Endothelial cell (in vitro differentiated cells): ENCODE measurements at regions not wholly inside any gene's neighbourhood (a gene's known extent, or its start where the extent isn't known, plus 50 kb on each side); places are given as distances from the start of the nearest gene placed in this dataset.

Experiments
- DNase-seq: peaks from one replicate; pipeline ENCODE4 v3.0.0; 2021; ENCODE audit warnings: low spot score
- H3K27ac Mint-ChIP-seq: one replicate; pipeline ENCODE4 v1.8.0; 2021; ENCODE audit warnings: mixed read lengths, inconsistent platforms; ENCODE audit not compliant: unreplicated experiment
- H3K27me3 Mint-ChIP-seq: one replicate; pipeline ENCODE4 v1.8.0; 2021; ENCODE audit warnings: mild to moderate bottlenecking, moderate library complexity, mixed read lengths, inconsistent platforms; ENCODE audit not compliant: unreplicated experiment
- H3K36me3 Mint-ChIP-seq: one replicate; pipeline ENCODE4 v1.8.0; 2021; ENCODE audit warnings: mild to moderate bottlenecking, low read depth, mixed read lengths, inconsistent platforms; ENCODE audit not compliant: unreplicated experiment
- H3K4me1 Mint-ChIP-seq: one replicate; pipeline ENCODE4 v1.8.0; 2021; ENCODE audit warnings: mild to moderate bottlenecking, mixed read lengths, inconsistent platforms; ENCODE audit not compliant: unreplicated experiment
- H3K4me3 Mint-ChIP-seq: one replicate; pipeline ENCODE4 v1.8.0; 2021; ENCODE audit warnings: mild to moderate bottlenecking, mixed read lengths, inconsistent platforms; ENCODE audit not compliant: unreplicated experiment
- H3K9me3 Mint-ChIP-seq: one replicate; pipeline ENCODE4 v1.8.0; 2021; ENCODE audit warnings: mixed read lengths, inconsistent platforms; ENCODE audit not compliant: unreplicated experiment
- TF ChIP-seq, protein P1 (sequence below): fragments of 200-600 bp; sonication (generic); IDR thresholded peaks from one replicate; pipeline ENCODE4 v1.5.0; 2021; ENCODE audit warnings: antibody characterized with exemption; ENCODE audit not compliant: unreplicated experiment

DNA sequence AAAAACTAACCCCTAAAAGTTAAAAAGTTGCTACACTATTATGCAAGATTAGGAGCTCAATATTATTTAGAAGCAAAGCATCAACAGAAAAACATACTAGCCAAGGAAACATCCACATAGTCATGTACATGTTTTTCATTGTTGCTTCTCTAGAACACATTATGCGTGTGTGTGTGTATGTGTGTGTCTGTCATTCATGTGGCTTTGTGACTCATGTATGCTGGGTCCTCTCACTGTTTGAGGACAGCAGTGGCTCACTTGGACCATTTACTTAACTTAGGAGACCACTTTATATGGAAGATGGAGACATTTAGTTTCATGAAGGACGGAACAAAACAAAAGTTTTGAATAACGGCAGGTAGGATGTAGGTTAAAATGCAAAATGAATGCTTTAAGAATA lies 219.4 kb upstream of the THBS1 start:
- no peak overlapping the region for H3K4me3 Mint-ChIP-seq
- no peaks in the 10 kb centered on the region for H3K36me3 Mint-ChIP-seq
- TF ChIP-seq, protein P1, sequence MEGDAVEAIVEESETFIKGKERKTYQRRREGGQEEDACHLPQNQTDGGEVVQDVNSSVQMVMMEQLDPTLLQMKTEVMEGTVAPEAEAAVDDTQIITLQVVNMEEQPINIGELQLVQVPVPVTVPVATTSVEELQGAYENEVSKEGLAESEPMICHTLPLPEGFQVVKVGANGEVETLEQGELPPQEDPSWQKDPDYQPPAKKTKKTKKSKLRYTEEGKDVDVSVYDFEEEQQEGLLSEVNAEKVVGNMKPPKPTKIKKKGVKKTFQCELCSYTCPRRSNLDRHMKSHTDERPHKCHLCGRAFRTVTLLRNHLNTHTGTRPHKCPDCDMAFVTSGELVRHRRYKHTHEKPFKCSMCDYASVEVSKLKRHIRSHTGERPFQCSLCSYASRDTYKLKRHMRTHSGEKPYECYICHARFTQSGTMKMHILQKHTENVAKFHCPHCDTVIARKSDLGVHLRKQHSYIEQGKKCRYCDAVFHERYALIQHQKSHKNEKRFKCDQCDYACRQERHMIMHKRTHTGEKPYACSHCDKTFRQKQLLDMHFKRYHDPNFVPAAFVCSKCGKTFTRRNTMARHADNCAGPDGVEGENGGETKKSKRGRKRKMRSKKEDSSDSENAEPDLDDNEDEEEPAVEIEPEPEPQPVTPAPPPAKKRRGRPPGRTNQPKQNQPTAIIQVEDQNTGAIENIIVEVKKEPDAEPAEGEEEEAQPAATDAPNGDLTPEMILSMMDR, result no peak
- no peak for DNase-seq
- H3K27ac Mint-ChIP-seq, result no peak overlapping the region
- H3K27me3 Mint-ChIP-seq, result no peaks in the 10 kb centered on the region
- H3K9me3 Mint-ChIP-seq, result no peaks in the 10 kb centered on the region
- no peaks in the 10 kb centered on the region for H3K4me1 Mint-ChIP-seq

DNA sequence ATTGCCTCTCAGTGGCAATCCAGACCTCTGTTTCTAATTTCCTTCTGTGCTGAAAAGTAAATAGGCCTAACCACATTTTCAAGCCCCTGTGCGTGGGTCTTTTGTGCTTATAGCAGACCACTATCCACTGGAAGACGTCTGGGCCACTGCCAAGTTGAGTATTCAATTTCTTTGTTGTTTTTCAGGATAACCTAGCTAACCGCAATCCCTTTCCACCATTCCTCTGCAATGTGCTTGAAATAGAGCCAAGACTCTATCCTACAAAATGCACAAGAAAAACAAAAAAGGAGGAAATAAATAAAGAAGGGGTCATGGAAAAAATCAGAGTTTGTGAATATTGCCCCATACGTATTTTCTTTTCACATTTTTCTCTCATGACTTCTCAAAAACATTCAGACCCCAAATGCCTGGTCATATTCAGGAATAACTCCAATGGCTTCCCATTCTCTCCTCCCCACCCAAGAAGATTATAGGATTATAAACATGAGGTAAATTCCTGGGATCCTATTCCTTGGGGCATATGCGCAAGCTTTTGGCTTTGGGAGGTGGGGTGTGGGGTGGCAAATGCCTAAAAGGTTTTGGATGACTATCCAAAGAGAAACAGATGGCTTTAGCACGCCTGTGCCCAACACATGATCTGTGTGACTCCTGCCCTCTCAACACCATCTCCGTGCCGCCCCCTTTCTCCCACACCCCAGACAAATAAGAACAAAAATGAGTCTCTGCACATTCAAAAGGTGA lies 217.9 kb upstream of the THBS1 start:
- H3K36me3 Mint-ChIP-seq, result no peaks in the 10 kb centered on the region
- no peaks in the 10 kb centered on the region for H3K4me1 Mint-ChIP-seq
- TF ChIP-seq, protein P1, result no peak
- no peak overlapping the region for H3K4me3 Mint-ChIP-seq
- DNase-seq, result no peak
- no peaks in the 10 kb centered on the region for H3K27me3 Mint-ChIP-seq
- H3K27ac Mint-ChIP-seq, result no peak overlapping the region
- no peaks in the 10 kb centered on the region for H3K9me3 Mint-ChIP-seq

DNA sequence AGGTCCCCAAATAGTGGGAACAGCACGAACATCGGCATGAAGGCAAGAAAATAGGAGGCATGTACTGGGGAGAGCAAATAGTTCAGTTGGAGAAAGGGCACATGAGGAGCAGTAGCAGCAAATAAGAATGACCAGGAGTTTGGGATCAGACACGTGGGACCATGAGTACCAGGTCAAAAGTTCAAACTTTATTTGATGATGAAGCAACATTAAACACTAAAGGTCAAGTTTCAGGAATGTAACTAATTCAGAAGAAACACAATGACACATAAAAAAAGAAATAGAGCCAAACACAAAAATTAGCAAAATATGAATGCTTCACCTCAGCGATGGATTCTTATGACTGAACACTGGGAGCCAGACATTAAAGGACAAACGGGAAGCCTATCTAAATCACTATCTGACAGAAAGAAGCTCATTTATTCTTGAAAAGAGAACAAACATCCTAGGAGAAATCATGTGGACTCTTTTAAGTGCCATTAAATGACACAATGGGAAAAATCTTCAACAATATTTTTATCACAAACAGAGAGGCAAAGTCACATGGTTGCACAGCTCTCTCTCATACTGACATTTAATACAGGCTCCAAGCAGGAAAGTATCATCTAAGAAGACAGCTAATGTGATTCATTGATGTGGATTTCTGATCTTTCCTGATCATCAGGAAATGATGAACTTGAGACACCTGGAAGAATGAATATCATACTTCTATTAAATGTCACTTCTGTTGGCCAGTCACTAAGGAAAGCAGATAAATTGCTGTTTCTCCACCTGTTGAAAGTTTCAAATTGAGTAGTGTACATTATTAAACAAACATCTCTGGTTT lies 216.9 kb upstream of the THBS1 start:
- no peak for DNase-seq
- Mint-ChIP-seq H3K36me3 (no peaks in the 10 kb centered on the region), H3K4me3 (no peak overlapping the region), H3K9me3 (no peaks in the 10 kb centered on the region), H3K27me3 (no peaks in the 10 kb centered on the region), H3K4me1 (no peaks in the 10 kb centered on the region), H3K27ac (no peak overlapping the region)
- TF ChIP-seq, protein P1, result no peak

DNA sequence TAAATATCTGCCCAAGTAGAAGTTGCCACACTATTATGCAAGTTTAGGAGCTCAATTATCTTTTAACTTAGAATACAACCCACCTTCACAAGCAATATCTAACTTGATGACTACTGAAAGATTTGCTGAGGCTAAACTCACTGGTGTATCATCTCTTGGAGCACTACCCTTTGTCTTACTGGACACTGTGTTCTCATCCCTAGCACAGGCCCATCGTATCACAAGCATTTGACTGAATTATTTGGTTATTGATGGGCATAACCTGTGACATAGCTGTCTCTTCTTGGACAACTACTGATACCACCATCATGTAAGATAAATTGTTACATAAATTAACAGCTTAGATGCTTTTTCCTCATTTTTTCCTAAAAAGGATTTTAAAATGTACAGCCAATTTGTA lies 216.2 kb upstream of the THBS1 start:
- TF ChIP-seq, protein P1, result no peak
- DNase-seq, result no peak

DNA sequence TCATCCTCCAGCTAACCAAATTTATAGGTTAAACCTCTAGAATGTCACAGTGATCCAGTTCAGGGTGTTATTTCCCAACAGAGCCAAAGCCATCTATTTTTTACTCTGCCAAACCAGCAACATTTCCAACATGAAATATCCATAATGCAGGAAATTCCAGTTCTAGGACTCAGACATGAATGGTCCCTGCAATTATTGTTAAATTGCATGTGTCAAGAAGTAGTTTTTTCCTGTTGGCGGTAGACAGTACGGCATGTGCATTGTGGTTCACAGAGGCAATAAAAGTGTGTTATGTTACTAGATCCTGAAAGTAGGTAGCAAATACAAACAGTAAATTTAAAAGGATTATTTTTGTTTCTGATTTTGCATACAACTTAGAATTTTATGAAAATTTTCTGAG lies 215.7 kb upstream of the THBS1 start:
- no peaks in the 10 kb centered on the region for H3K4me1 Mint-ChIP-seq

More for the DNA sequence above, 216.2 kb upstream of the THBS1 start:
- Mint-ChIP-seq H3K36me3 (no peaks in the 10 kb centered on the region), H3K27me3 (no peaks in the 10 kb centered on the region), H3K27ac (no peak overlapping the region), H3K4me1 (no peaks in the 10 kb centered on the region), H3K9me3 (no peaks in the 10 kb centered on the region), H3K4me3 (no peak overlapping the region)

More for the DNA sequence above, 215.7 kb upstream of the THBS1 start:
- H3K27ac Mint-ChIP-seq, result no peak overlapping the region
- no peaks in the 10 kb centered on the region for H3K36me3 Mint-ChIP-seq
- H3K4me3 Mint-ChIP-seq, result no peak overlapping the region
- H3K9me3 Mint-ChIP-seq, result no peaks in the 10 kb centered on the region
- DNase-seq, result no peak
- TF ChIP-seq, protein P1, result no peak
- H3K27me3 Mint-ChIP-seq, result no peaks in the 10 kb centered on the region
